ENCODE measurements at regions not wholly inside any gene's neighbourhood (a gene's known extent, or its start where the extent isn't known, plus 50 kb on each side); places are given as distances from the start of the nearest gene placed in this dataset.

GRCh38 chr18:29157057-29157780 is 980.3 kb upstream of the CDH2 start:
- DNase-seq (ENCODE audit: low spot score), result no peak

GRCh38 chr18:29156531-29156930 is 979.6 kb upstream of the CDH2 start:
- DNase-seq (ENCODE audit: low spot score), result no peak

- peak; percentile 50 for DNase-seq (ENCODE audit: low spot score)
Measured at GRCh38 chr18:29154758-29155725, 978.1 kb upstream of the CDH2 start.

GRCh38 chr18:29154196-29154757 is 977.3 kb upstream of the CDH2 start:
- DNase-seq (ENCODE audit: low spot score), result peak; percentile 44

GRCh38 chr18:29153091-29153490 is 976.2 kb upstream of the CDH2 start:
- DNase-seq (ENCODE audit: low spot score), result no peak

GRCh38 chr18:29147944-29148343 is 971.0 kb upstream of the CDH2 start:
- peak; percentile 29 for DNase-seq (ENCODE audit: low spot score)

GRCh38 chr18:29146068-29146467 is 969.1 kb upstream of the CDH2 start:
- no peak for DNase-seq (ENCODE audit: low spot score)

- DNase-seq (ENCODE audit: low spot score), result no peak
Measured at GRCh38 chr18:29140590-29140989, 963.7 kb upstream of the CDH2 start.

GRCh38 chr18:29137773-29138495 is 961.0 kb upstream of the CDH2 start:
- no peak for DNase-seq (ENCODE audit: low spot score)

- peak; percentile 7 for DNase-seq (ENCODE audit: low spot score)
Measured at GRCh38 chr18:29123706-29124530, 947.0 kb upstream of the CDH2 start.

GRCh38 chr18:29104671-29105070 is 927.7 kb upstream of the CDH2 start:
- DNase-seq (ENCODE audit: low spot score), result no peak

- no peak for DNase-seq (ENCODE audit: low spot score)
Measured at GRCh38 chr18:29104227-29104626, 927.3 kb upstream of the CDH2 start.

- no peak for DNase-seq (ENCODE audit: low spot score)
Measured at GRCh38 chr18:29096079-29096770, 919.3 kb upstream of the CDH2 start.

- no peak for DNase-seq (ENCODE audit: low spot score)
Measured at GRCh38 chr18:29087616-29088246, 910.8 kb upstream of the CDH2 start.

GRCh38 chr18:29084120-29084519 is 907.2 kb upstream of the CDH2 start:
- no peak for DNase-seq (ENCODE audit: low spot score)

- peak; percentile 10 for DNase-seq (ENCODE audit: low spot score)
Measured at GRCh38 chr18:29083545-29083944, 906.6 kb upstream of the CDH2 start.

GRCh38 chr18:29080946-29081345 is 904.0 kb upstream of the CDH2 start:
- DNase-seq (ENCODE audit: low spot score), result no peak

GRCh38 chr18:29078273-29078672 is 901.3 kb upstream of the CDH2 start:
- no peak for DNase-seq (ENCODE audit: low spot score)

GRCh38 chr18:29077344-29077743 is 900.4 kb upstream of the CDH2 start:
- DNase-seq (ENCODE audit: low spot score), result no peak

- DNase-seq (ENCODE audit: low spot score), result no peak
Measured at GRCh38 chr18:29076645-29077044, 899.7 kb upstream of the CDH2 start.

Measured in GM03348 (cell line).